ENCODE measurements at regions not wholly inside any gene's neighbourhood (a gene's known extent, or its start where the extent isn't known, plus 50 kb on each side); places are given as distances from the start of the nearest gene placed in this dataset.

GRCh38 chr10:36325815-36326214 is 683.7 kb upstream of the FZD8 start:
- DNase-seq (ENCODE audit: low spot score) = no peak

- DNase-seq (ENCODE audit: low spot score) = no peak
Observed at GRCh38 chr10:36324831-36325230, 682.7 kb upstream of the FZD8 start.

- DNase-seq (ENCODE audit: low spot score) = no peak
Observed at GRCh38 chr10:36313142-36313541, 671.0 kb upstream of the FZD8 start.

GRCh38 chr10:36303896-36304295 is 661.8 kb upstream of the FZD8 start:
- DNase-seq (ENCODE audit: low spot score) = no peak

GRCh38 chr10:36302086-36302485 is 660.0 kb upstream of the FZD8 start:
- no peak for DNase-seq (ENCODE audit: low spot score)

- no peak for DNase-seq (ENCODE audit: low spot score)
Observed at GRCh38 chr10:36301539-36301938, 659.4 kb upstream of the FZD8 start.

- no peak for DNase-seq (ENCODE audit: low spot score)
Observed at GRCh38 chr10:36301139-36301538, 659.0 kb upstream of the FZD8 start.

GRCh38 chr10:36283827-36284226 is 641.7 kb upstream of the FZD8 start:
- DNase-seq (ENCODE audit: low spot score) = no peak

- no peak for DNase-seq (ENCODE audit: low spot score)
Observed at GRCh38 chr10:36281831-36282331, 639.8 kb upstream of the FZD8 start.

GRCh38 chr10:36280890-36281499 is 638.9 kb upstream of the FZD8 start:
- no peak for DNase-seq (ENCODE audit: low spot score)

GRCh38 chr10:36280321-36280741 is 638.2 kb upstream of the FZD8 start:
- DNase-seq (ENCODE audit: low spot score) = no peak

- no peak for DNase-seq (ENCODE audit: low spot score)
Observed at GRCh38 chr10:36278176-36278575, 636.1 kb upstream of the FZD8 start.

GRCh38 chr10:36277459-36277858 is 635.4 kb upstream of the FZD8 start:
- DNase-seq (ENCODE audit: low spot score) = no peak

GRCh38 chr10:36271627-36272340 is 629.7 kb upstream of the FZD8 start:
- DNase-seq (ENCODE audit: low spot score) = no peak

GRCh38 chr10:36269222-36269621 is 627.1 kb upstream of the FZD8 start:
- no peak for DNase-seq (ENCODE audit: low spot score)

- DNase-seq (ENCODE audit: low spot score) = no peak
Observed at GRCh38 chr10:36266923-36267322, 624.8 kb upstream of the FZD8 start.

GRCh38 chr10:36265741-36266140 is 623.6 kb upstream of the FZD8 start:
- no peak for DNase-seq (ENCODE audit: low spot score)

GRCh38 chr10:36263871-36264270 is 621.8 kb upstream of the FZD8 start:
- DNase-seq (ENCODE audit: low spot score) = no peak

- no peak for DNase-seq (ENCODE audit: low spot score)
Observed at GRCh38 chr10:36256948-36257356, 614.9 kb upstream of the FZD8 start.

GRCh38 chr10:36256166-36256565 is 614.1 kb upstream of the FZD8 start:
- DNase-seq (ENCODE audit: low spot score) = no peak

- peak; percentile 89 for DNase-seq (ENCODE audit: low spot score)
Observed at GRCh38 chr10:36254199-36254598, 612.1 kb upstream of the FZD8 start.

GRCh38 chr10:36253731-36254130 is 611.6 kb upstream of the FZD8 start:
- no peak for DNase-seq (ENCODE audit: low spot score)

GRCh38 chr10:36251068-36251467 is 609.0 kb upstream of the FZD8 start:
- DNase-seq (ENCODE audit: low spot score) = no peak
